Esophagus squamous epithelium (tissue), 5 donors: ENCODE measurements at regions not wholly inside any gene's neighbourhood (a gene's known extent, or its start where the extent isn't known, plus 50 kb on each side); places are given as distances from the start of the nearest gene placed in this dataset.

Experiments
- DNase-seq: peaks from one replicate; lab custom pipeline; 2025; lab: John Stamatoyannopoulos, UW
- H3K27ac ChIP-seq, 4 donors: fragments of 200-600 bp; sonication (generic); one replicate each; pipeline ENCODE4 v1.5.1; 2016 to 2019; ENCODE audit warnings: mild to moderate bottlenecking in 1 of 4
- H3K27me3 ChIP-seq, 4 donors: fragments of 200-600 bp; sonication (generic); 1 replicate in 3 of 4; 2 replicates in 1 of 4; pipeline versions ENCODE4 v1.5.1 to v1.6.0; 2017 to 2021; ENCODE audit warnings: antibody characterized with exemption in 1 of 4
- H3K36me3 ChIP-seq, 3 donors: fragments of 200-600 bp; sonication (generic); one replicate each; pipeline ENCODE4 v1.5.1; 2016 to 2019
- H3K4me1 ChIP-seq, 3 donors: fragments of 200-600 bp; sonication (generic); one replicate each; pipeline ENCODE4 v1.5.1; 2017 to 2019
- H3K4me3 ChIP-seq, 4 donors: fragments of 200-600 bp; sonication (generic); 1 replicate in 3 of 4; 2 replicates in 1 of 4; pipeline ENCODE4 v1.5.1; 2016 to 2019; ENCODE audit warnings: mild to moderate bottlenecking in 2 of 4, moderate library complexity in 1 of 4
- H3K9me3 ChIP-seq, 3 donors: fragments of 200-600 bp; sonication (generic); one replicate each; pipeline ENCODE4 v1.5.1; 2016 to 2019
- CTCF ChIP-seq, 6 experiments: fragments of 450-650 bp in 4 of 6; fragments of 200-600 bp in 2 of 6; sonication (generic) in 2 of 6; IDR thresholded peaks; one replicate each; pipeline ENCODE4 v1.5.1; 2016 to 2019; ENCODE audit warnings: antibody characterized with exemption in 6 of 6, mild to moderate bottlenecking in 4 of 6, moderate library complexity in 4 of 6
- POLR2A ChIP-seq, 4 donors: fragments of 450-650 bp; IDR thresholded peaks; one replicate each; pipeline ENCODE4 v1.6.1; 2017; ENCODE audit warnings: antibody characterized with exemption in 4 of 4, mild to moderate bottlenecking in 4 of 4, moderate library complexity in 3 of 4
- WGBS, 2 donors: methylation state at CpG; one replicate each; pipeline ENCODE4 v1.1.5; 2018; 5-methylcytosine and 5-hydroxymethylcytosine counted together
- intact Hi-C: fragments of 100-400 bp; cut with DNase I; formaldehyde crosslinking; loops from one replicate; pipeline ENCODE4 v1.15.0; 2022
- donor health status: DM: yes; HTN: yes; CAD: no.

GRCh38 chr4:173591760-173592159 lies 61.7 kb upstream of the HAND2 start:
- H3K36me3 ChIP-seq, result no peaks in the 10 kb centered on the region
- no peaks in the 10 kb centered on the region for H3K9me3 ChIP-seq
- no peak overlapping the region for H3K27ac ChIP-seq
- H3K4me1 ChIP-seq, result no peaks in the 10 kb centered on the region
- 82 to 91% methylated on average over 3 of the region's 3 CpGs for WGBS, 2 donors
- intact Hi-C loops, result no loop called here
- H3K4me3 ChIP-seq, result no peak overlapping the region
- no peak for TF ChIP-seq CTCF (IDR thresholded peaks at IDR 0.05)
- no peak for DNase-seq
- H3K27me3 ChIP-seq, result peaks cover 0 to 7% (median 0%) of the 10 kb centered on the region in 4 donors

GRCh38 chr4:173590697-173591096 lies 60.7 kb upstream of the HAND2 start:
- no peaks in the 10 kb centered on the region for H3K9me3 ChIP-seq
- H3K27ac ChIP-seq, result no peak overlapping the region
- H3K4me1 ChIP-seq, result no peaks in the 10 kb centered on the region
- TF ChIP-seq POLR2A (IDR thresholded peaks at IDR 0.05) (no peak), CTCF (IDR thresholded peaks at IDR 0.05) (no peak)
- no peak for DNase-seq
- no peak overlapping the region for H3K4me3 ChIP-seq
- WGBS, 2 donors, result 77 to 80% methylated on average over 4 of the region's 4 CpGs
- H3K36me3 ChIP-seq, result no peaks in the 10 kb centered on the region
- intact Hi-C loops, result no loop called here
- peaks cover 0 to 9% (median 0%) of the 10 kb centered on the region in 4 donors for H3K27me3 ChIP-seq

- H3K9me3 ChIP-seq, result no peaks in the 10 kb centered on the region
- H3K4me1 ChIP-seq, result no peaks in the 10 kb centered on the region
- H3K36me3 ChIP-seq, result no peaks in the 10 kb centered on the region
- H3K4me3 ChIP-seq, result no peak overlapping the region
- DNase-seq, result no peak
- 63 to 67% methylated on average over 9 of the region's 9 CpGs for WGBS, 2 donors
- intact Hi-C loops, result no loop called here
- H3K27me3 ChIP-seq, result peaks cover 0 to 9% (median 0%) of the 10 kb centered on the region in 4 donors
- TF ChIP-seq CTCF (IDR thresholded peaks at IDR 0.05) (no peak), POLR2A (IDR thresholded peaks at IDR 0.05) (no peak)
- no peak overlapping the region for H3K27ac ChIP-seq
These were observed 56.0 kb upstream of the HAND2 start for GRCh38 chr4:173585876-173586572.

GRCh38 chr4:173584506-173584905 lies 54.5 kb upstream of the HAND2 start:
- intact Hi-C loops, result no loop called here
- TF ChIP-seq CTCF (IDR thresholded peaks at IDR 0.05) (no peak), POLR2A (IDR thresholded peaks at IDR 0.05) (no peak)
- Histone ChIP-seq H3K9me3 (no peaks in the 10 kb centered on the region), H3K27me3 (peaks cover 0 to 5% (median 0%) of the 10 kb centered on the region in 4 donors), H3K4me3 (no peak overlapping the region), H3K4me1 (no peaks in the 10 kb centered on the region), H3K36me3 (no peaks in the 10 kb centered on the region), H3K27ac (no peak overlapping the region)
- 62 to 69% methylated on average over 4 of the region's 4 CpGs for WGBS, 2 donors
- no peak for DNase-seq
